A673 (cell line): ENCODE measurements at regions not wholly inside any gene's neighbourhood (a gene's known extent, or its start where the extent isn't known, plus 50 kb on each side); places are given as distances from the start of the nearest gene placed in this dataset.

Experiments used
- BruUV-seq: library from RNA; stranded (reverse); fragments of 400-500 nt; replicated peaks from 2 replicates; lab custom pipeline; 2021; lab: Mats Ljungman, UMichigan
- CTCF ChIA-PET: fragments of 300-600 bp; sonication (Branson Sonifier 250); formaldehyde crosslinking; loops from one replicate; lab custom pipeline; 2022; ENCODE audit warnings: antibody characterized with exemption; lab: Charles Lee
- POLR2A ChIA-PET: fragments of 300-600 bp; sonication (Branson Sonifier 250); formaldehyde crosslinking; loops from one replicate; lab custom pipeline; 2022; ENCODE audit warnings: antibody characterized with exemption; ENCODE audit not compliant: low non-redundant PET; lab: Charles Lee
- DNase-seq: peaks from one replicate; pipeline ENCODE4 v3.0.0-alpha.2; 2015; ENCODE audit warnings: low spot score
- H3K27ac ChIP-seq: fragments of 200-600 bp; sonication (generic); 2 replicates; pipeline ENCODE4 v1.5.1; 2016; ENCODE audit warnings: mixed run types, low read depth, mild to moderate bottlenecking, mixed read lengths, antibody characterized with exemption, low read length; ENCODE audit not compliant: poor library complexity, severe bottlenecking
- H3K27me3 ChIP-seq: fragments of 200-600 bp; sonication (generic); replicated peaks from 2 replicates; pipeline ENCODE4 v1.6.1; 2017; ENCODE audit warnings: mixed run types, low read depth, mild to moderate bottlenecking, mixed read lengths, antibody characterized with exemption, low read length; ENCODE audit not compliant: insufficient read depth, poor library complexity
- H3K36me3 ChIP-seq: fragments of 200-600 bp; sonication (generic); 2 replicates; pipeline ENCODE4 v1.6.1; 2016; ENCODE audit warnings: mixed run types, mild to moderate bottlenecking, mixed read lengths, antibody characterized with exemption, low read length; ENCODE audit not compliant: insufficient read depth, poor library complexity, severe bottlenecking
- H3K4me1 ChIP-seq: fragments of 200-600 bp; sonication (generic); 2 replicates; pipeline ENCODE4 v1.6.1; 2017; ENCODE audit warnings: mixed run types, mild to moderate bottlenecking, mixed read lengths, antibody characterized with exemption, low read length; ENCODE audit not compliant: insufficient read depth, poor library complexity, severe bottlenecking
- H3K4me3 ChIP-seq: fragments of 200-600 bp; sonication (generic); 2 replicates; pipeline ENCODE4 v1.5.1; 2016; ENCODE audit warnings: low read depth, mixed run types, mild to moderate bottlenecking, mixed read lengths, low read length; ENCODE audit not compliant: poor library complexity, severe bottlenecking
- H3K9me3 ChIP-seq: fragments of 200-600 bp; sonication (generic); 2 replicates; pipeline ENCODE4 v1.6.1; 2016; ENCODE audit warnings: mixed run types, low read depth, mild to moderate bottlenecking, mixed read lengths, antibody characterized with exemption, low read length; ENCODE audit not compliant: poor library complexity, severe bottlenecking
- CTCF ChIP-seq: fragments of 300-800, 200-600 bp; sonication (generic); conservative IDR thresholded peaks from 2 replicates; pipeline ENCODE4 v1.5.1; 2017; ENCODE audit warnings: low read depth, mild to moderate bottlenecking, antibody characterized with exemption, low read length, moderate library complexity, mixed read lengths
- EZH2 ChIP-seq: fragments of 200-600 bp; sonication (generic); IDR thresholded peaks from 2 replicates; pipeline ENCODE4 v1.6.1; 2017; ENCODE audit warnings: borderline replicate concordance, low read depth, mild to moderate bottlenecking, mixed read lengths, antibody characterized with exemption, low read length; ENCODE audit not compliant: poor library complexity, severe bottlenecking
- intact Hi-C: fragments of 100-400 bp; cut with micrococcal nuclease; formaldehyde crosslinking; loops from one replicate; pipeline ENCODE4 v1.10.0; 2022; ENCODE audit not compliant: unreplicated experiment

DNA sequence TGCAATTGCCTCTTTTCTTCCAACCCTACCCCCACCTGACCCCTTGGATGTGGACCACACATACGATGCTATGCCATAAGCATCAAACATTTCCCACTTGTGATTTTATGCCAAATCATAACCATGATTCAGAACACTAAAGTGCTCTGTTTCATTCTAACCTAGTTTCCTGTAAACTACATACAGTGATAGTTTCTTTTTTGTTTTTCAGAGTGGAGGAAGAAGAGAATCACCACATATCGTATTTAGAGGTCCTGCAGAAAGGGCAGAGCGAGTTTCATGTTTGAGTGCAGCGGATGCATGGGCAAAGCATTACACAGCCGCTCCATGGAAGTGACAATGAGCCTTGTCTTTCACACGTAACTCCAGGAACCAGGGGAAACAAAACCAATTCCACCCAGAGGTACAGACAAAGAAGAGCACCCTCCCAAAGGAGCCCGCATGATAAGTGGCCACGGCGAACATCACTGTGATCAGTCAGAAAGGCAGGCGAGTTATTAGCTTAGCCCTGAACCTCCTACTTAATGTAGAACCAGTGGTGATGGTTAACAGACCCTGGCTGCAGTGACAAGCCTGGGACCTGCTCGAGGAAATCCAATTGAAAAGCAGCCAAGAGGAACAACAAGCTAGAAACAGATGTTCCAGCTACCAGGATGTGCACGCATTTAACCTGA lies 64.0 kb upstream of the ZNF281 start:
- BruUV-seq: no TSS peak
- POLR2A ChIA-PET: no interaction called here
- H3K36me3 ChIP-seq: no peaks in the 10 kb centered on the region
- H3K27ac ChIP-seq: no peak overlapping the region
- no peak for DNase-seq
- H3K4me1 ChIP-seq: no peaks in the 10 kb centered on the region
- CTCF ChIA-PET: no interaction called here
- H3K4me3 ChIP-seq: no peak overlapping the region
- no peaks in the 10 kb centered on the region for H3K9me3 ChIP-seq
- H3K27me3 ChIP-seq: peaks cover 9% of the 10 kb centered on the region
- intact Hi-C loops: no loop called here
- TF ChIP-seq CTCF (no peak), EZH2 (no peak)

- POLR2A ChIA-PET: no interaction called here
- H3K27ac ChIP-seq: no peak overlapping the region
- peaks cover 9% of the 10 kb centered on the region for H3K27me3 ChIP-seq
- intact Hi-C loops: no loop called here
- no peaks in the 10 kb centered on the region for H3K4me1 ChIP-seq
- H3K4me3 ChIP-seq: no peak overlapping the region
- BruUV-seq: no TSS peak
- DNase-seq: no peak
- no peaks in the 10 kb centered on the region for H3K36me3 ChIP-seq
- no peaks in the 10 kb centered on the region for H3K9me3 ChIP-seq
- TF ChIP-seq CTCF: no peak
- TF ChIP-seq EZH2: no peak
- CTCF ChIA-PET: no interaction called here
Measured at GRCh38 chr1:200471739-200472138, 61.9 kb upstream of the ZNF281 start.

DNA sequence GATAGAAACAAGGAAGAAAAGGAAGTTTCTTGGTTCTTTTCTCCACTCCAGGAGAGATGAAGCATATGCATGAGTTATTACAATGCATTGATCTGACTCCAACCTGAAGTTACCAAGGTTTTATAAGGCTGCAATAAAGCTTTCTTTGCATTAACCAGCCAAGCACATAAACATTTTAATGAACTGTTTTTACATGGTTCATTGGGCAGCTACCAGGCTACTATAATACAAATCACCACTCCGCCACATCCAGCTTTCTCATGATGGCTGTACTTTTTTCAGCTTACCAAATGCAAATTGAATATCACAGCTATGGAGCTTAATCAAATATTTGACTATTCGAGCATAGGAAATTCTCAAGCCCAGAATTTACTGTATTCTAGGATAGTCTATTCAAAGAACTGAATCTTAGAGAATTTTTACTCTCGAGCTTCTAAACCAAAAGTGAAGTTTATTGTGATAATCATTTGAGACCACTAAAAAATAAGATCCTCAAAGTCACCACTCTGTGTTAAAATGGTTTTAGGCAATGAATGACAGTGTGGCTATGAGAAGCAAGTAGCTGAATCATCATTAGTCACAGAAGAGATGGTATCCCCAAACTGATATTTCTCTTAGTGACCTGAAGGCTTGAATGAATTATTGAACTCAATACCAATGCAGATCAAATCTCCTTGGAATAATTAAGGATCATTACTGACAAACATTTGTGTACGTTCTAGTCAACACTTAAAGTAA lies 58.6 kb upstream of the ZNF281 start:
- ChIA-PET CTCF (no interaction called here), POLR2A (no interaction called here)
- no peak for DNase-seq
- no peak overlapping the region for H3K4me3 ChIP-seq
- no peaks in the 10 kb centered on the region for H3K9me3 ChIP-seq
- H3K27me3 ChIP-seq: peaks cover 9% of the 10 kb centered on the region
- no peak overlapping the region for H3K27ac ChIP-seq
- TF ChIP-seq EZH2 (no peak), CTCF (no peak)
- no peaks in the 10 kb centered on the region for H3K4me1 ChIP-seq
- BruUV-seq: no TSS peak
- intact Hi-C loops: no loop called here
- no peaks in the 10 kb centered on the region for H3K36me3 ChIP-seq
